ENCODE measurements at regions not wholly inside any gene's neighbourhood (a gene's known extent, or its start where the extent isn't known, plus 50 kb on each side); places are given as distances from the start of the nearest gene placed in this dataset.

DNA sequence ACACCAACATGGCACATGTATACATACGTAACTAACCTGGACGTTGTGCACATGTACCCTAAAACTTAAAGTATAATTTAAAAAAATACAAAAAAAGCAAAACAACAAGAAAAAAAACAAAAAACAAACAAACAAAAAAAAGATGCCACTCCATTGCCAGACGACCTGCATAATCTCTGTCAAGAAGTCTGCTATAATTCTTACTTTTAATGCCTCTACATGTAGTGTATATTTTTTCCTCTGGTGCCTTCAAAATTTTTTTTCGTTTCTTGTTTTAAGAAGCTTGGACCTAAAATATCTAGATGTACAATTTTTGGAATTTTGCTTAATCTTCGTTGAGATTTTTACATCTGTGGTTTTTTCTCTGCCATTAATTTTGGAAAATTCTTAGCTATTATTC lies 235.6 kb upstream of the ZNF521 start (continued):
- TF ChIP-seq, protein P1, sequence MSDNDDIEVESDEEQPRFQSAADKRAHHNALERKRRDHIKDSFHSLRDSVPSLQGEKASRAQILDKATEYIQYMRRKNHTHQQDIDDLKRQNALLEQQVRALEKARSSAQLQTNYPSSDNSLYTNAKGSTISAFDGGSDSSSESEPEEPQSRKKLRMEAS (IDR thresholded peaks at IDR 0.05), result no peak
- no peak for TF ChIP-seq HOXA7 (CRISPR knock-in tag; IDR thresholded peaks at IDR 0.05)
- TF ChIP-seq NFE2L2 (conservative IDR thresholded peaks at IDR 0.05; ENCODE audit: low read length), result no peak
- no peak for TF ChIP-seq NR3C1 (IDR thresholded peaks at IDR 0.05)
- TF ChIP-seq, protein P2, sequence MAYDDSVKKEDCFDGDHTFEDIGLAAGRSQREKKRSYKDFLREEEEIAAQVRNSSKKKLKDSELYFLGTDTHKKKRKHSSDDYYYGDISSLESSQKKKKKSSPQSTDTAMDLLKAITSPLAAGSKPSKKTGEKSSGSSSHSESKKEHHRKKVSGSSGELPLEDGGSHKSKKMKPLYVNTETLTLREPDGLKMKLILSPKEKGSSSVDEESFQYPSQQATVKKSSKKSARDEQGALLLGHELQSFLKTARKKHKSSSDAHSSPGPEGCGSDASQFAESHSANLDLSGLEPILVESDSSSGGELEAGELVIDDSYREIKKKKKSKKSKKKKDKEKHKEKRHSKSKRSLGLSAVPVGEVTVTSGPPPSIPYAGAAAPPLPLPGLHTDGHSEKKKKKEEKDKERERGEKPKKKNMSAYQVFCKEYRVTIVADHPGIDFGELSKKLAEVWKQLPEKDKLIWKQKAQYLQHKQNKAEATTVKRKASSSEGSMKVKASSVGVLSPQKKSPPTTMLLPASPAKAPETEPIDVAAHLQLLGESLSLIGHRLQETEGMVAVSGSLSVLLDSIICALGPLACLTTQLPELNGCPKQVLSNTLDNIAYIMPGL (CRISPR knock-in tag; IDR thresholded peaks at IDR 0.05; ENCODE audit: borderline replicate concordance), result no peak
- TF ChIP-seq, protein P3, sequence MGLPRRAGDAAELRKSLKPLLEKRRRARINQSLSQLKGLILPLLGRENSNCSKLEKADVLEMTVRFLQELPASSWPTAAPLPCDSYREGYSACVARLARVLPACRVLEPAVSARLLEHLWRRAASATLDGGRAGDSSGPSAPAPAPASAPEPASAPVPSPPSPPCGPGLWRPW (IDR thresholded peaks at IDR 0.05), result no peak

DNA sequence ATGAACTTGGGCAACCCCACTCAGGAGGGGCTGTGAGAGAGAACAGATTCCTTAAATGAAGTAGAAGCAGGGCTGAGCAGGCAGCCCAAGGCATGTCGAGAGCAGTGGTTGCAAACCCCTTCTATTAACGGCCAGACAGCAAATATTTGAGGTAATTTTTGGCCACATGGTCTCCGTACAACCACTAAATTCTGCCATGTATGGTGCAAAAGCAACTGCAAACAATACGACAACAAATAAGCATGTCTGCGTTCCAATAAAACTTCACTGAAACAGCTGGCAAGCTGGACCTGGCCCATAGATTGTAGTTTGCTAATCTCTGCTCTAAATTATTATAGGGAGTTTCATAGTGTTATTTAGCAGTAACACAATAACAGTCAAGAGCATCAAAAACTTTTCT lies 217.0 kb upstream of the ZNF521 start:
- POLR2A ChIA-PET, result no interaction called here
- no peak for FAIRE-seq
- 40% methylated on average over 5 of the region's 5 CpGs for WGBS (ENCODE audit: missing lambda C conversion rate)

DNA sequence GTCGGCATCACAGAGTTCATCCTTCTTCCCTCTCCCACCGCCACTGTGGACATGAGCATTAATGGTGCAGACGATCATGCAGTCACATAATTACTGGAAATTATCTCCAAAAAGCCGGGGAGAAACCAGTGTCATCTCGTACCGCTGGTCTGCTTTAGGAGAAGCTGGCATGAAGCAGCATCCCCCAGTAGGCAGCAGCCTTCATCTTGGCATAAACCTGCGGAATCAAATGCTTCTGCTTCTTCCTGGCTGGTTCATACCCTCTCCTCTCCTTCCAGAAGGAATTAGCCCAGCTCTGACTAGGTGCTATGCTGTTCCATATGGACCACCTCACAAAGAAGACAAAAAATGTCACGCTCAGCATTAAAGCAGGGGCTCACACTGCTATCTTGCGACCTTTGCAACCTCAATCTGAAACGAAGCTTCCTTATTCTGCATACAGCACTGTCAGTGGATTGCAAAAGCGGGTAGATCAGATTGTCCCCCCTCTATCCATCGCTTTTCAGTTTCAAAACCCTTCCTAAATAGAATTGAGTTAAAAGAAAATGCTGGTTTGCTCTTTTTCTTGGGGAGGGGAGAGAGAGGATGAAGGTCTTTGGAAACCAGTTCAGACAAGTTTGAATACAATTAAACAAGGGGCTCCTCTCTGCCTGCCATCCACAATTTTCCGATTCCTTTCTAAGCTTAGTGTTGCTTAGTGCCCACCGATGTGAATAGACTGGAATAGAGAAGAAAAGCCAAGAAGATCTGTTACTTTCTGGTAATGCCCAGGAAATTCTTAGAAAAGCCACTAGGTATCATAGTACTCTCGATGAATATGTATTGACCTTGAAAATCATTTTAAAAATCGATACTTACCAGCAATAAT lies 212.1 kb upstream of the ZNF521 start:
- Histone ChIP-seq H3K9me3 (no peaks in the 10 kb centered on the region), H3K4me3 (no peak overlapping the region), H3K4me1 (no peaks in the 10 kb centered on the region), H3K4me2 (no peak overlapping the region), H3K27ac (no peak overlapping the region)
- no peak for ATAC-seq
- ChIA-PET POLR2A (no interaction called here), CTCF (no interaction called here)
- WGBS (ENCODE audit: missing lambda C conversion rate), result 14% methylated on average over 14 of the region's 16 CpGs
- DNase-seq (ENCODE audit: low read depth in 1 of 2, low spot score in 1 of 2), result no peak
- TF ChIP-seq CEBPB (IDR thresholded peaks at IDR 0.05) (no peak), PHF8 (IDR thresholded peaks at IDR 0.05; ENCODE audit: borderline replicate concordance, low read depth) (no peak), CHD2 (IDR thresholded peaks at IDR 0.05; ENCODE audit: low read length, partially characterized antibody) (no peak), FOXS1 (CRISPR knock-in tag; IDR thresholded peaks at IDR 0.05) (no peak), TP53 (CRISPR knock-in tag; IDR thresholded peaks at IDR 0.05) (no peak), MAFK (IDR thresholded peaks at IDR 0.05; ENCODE audit: partially characterized antibody) (peak; percentile 39), NPAS2 (CRISPR knock-in tag; IDR thresholded peaks at IDR 0.05; ENCODE audit: borderline replicate concordance) (no peak)
- TF ChIP-seq, protein P4, sequence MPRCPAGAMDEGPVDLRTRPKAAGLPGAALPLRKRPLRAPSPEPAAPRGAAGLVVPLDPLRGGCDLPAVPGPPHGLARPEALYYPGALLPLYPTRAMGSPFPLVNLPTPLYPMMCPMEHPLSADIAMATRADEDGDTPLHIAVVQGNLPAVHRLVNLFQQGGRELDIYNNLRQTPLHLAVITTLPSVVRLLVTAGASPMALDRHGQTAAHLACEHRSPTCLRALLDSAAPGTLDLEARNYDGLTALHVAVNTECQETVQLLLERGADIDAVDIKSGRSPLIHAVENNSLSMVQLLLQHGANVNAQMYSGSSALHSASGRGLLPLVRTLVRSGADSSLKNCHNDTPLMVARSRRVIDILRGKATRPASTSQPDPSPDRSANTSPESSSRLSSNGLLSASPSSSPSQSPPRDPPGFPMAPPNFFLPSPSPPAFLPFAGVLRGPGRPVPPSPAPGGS (IDR thresholded peaks at IDR 0.05), result no peak
- FAIRE-seq, result no peak

More for the DNA sequence above, 217.0 kb upstream of the ZNF521 start:
- no peak for ATAC-seq
- CTCF ChIA-PET, result no interaction called here
- Histone ChIP-seq H3K4me3 (no peak overlapping the region), H3K4me1 (no peaks in the 10 kb centered on the region), H3K9me3 (no peaks in the 10 kb centered on the region), H3K27ac (no peak overlapping the region), H3K4me2 (no peak overlapping the region)
- DNase-seq (ENCODE audit: low read depth in 1 of 2, low spot score in 1 of 2), result no peak
- no peak for TF ChIP-seq GATA3 (IDR thresholded peaks at IDR 0.05; ENCODE audit: borderline replicate concordance)
- no peak for TF ChIP-seq RARB (CRISPR knock-in tag; IDR thresholded peaks at IDR 0.05)
- no peak for TF ChIP-seq CHD2 (IDR thresholded peaks at IDR 0.05; ENCODE audit: low read length, partially characterized antibody)
- no peak for TF ChIP-seq ZC3H11A (IDR thresholded peaks at IDR 0.05)
- TF ChIP-seq POLR2AphosphoS2 (conservative IDR thresholded peaks at IDR 0.05; ENCODE audit: low read length), result no peak
- TF ChIP-seq, protein P3 (IDR thresholded peaks at IDR 0.05), result no peak
- no peak for TF ChIP-seq NR3C1 (IDR thresholded peaks at IDR 0.05)
- TF ChIP-seq, protein P5, sequence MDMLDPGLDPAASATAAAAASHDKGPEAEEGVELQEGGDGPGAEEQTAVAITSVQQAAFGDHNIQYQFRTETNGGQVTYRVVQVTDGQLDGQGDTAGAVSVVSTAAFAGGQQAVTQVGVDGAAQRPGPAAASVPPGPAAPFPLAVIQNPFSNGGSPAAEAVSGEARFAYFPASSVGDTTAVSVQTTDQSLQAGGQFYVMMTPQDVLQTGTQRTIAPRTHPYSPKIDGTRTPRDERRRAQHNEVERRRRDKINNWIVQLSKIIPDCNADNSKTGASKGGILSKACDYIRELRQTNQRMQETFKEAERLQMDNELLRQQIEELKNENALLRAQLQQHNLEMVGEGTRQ (IDR thresholded peaks at IDR 0.05), result no peak
- TF ChIP-seq JUNB (IDR thresholded peaks at IDR 0.05), result no peak
- no peak for TF ChIP-seq BHLHE40 (IDR thresholded peaks at IDR 0.05; ENCODE audit: low read depth, low read length)
- TF ChIP-seq SREBF2 (IDR thresholded peaks at IDR 0.05), result no peak
- TF ChIP-seq HDAC2 (IDR thresholded peaks at IDR 0.05), result no peak
- TF ChIP-seq CHD4 (IDR thresholded peaks at IDR 0.05; ENCODE audit: borderline replicate concordance), result no peak
- no peak for TF ChIP-seq RCOR1 (IDR thresholded peaks at IDR 0.05; ENCODE audit: low read depth, low read length)
- TF ChIP-seq, protein P4 (IDR thresholded peaks at IDR 0.05), result no peak
- TF ChIP-seq, protein P6, sequence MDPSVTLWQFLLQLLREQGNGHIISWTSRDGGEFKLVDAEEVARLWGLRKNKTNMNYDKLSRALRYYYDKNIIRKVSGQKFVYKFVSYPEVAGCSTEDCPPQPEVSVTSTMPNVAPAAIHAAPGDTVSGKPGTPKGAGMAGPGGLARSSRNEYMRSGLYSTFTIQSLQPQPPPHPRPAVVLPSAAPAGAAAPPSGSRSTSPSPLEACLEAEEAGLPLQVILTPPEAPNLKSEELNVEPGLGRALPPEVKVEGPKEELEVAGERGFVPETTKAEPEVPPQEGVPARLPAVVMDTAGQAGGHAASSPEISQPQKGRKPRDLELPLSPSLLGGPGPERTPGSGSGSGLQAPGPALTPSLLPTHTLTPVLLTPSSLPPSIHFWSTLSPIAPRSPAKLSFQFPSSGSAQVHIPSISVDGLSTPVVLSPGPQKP (IDR thresholded peaks at IDR 0.05; ENCODE audit: low read depth, low read length), result no peak

Data from A549 (cell line).